ENCODE measurements at regions not wholly inside any gene's neighbourhood (a gene's known extent, or its start where the extent isn't known, plus 50 kb on each side); places are given as distances from the start of the nearest gene placed in this dataset.

DNA sequence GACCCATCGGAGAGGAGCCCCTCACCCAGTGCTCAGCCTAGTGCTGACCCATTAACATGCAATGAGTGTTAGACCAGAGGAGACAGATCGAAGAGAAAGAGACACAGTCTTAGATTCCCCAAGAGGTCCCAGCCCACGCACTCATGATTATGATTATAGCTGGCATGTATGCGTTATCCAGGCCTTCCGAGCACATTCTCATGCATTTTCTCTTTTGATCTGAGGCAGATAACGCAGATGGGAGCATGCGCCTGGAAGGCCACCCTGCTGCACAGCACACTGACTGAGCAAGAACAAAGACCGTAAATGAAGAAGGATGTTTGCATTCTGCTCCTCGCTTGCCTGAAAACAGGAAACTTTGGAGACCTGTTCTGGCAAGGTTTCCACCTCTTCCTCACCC is 232.7 kb downstream of the SOX9 start:
- DNase-seq (ENCODE audit: low spot score) = no peak
- peaks cover 11% of the 10 kb centered on the region for H3K4me1 Mint-ChIP-seq (ENCODE audit: unreplicated experiment)
- no peaks in the 10 kb centered on the region for H3K9me3 Mint-ChIP-seq (ENCODE audit: unreplicated experiment)
- H3K27me3 Mint-ChIP-seq (ENCODE audit: unreplicated experiment) = peaks cover 11% of the 10 kb centered on the region
- no peak overlapping the region for H3K4me3 Mint-ChIP-seq (ENCODE audit: unreplicated experiment)
- H3K36me3 Mint-ChIP-seq (ENCODE audit: low read depth, unreplicated experiment) = no peaks in the 10 kb centered on the region
- H3K27ac Mint-ChIP-seq (ENCODE audit: unreplicated experiment) = no peak overlapping the region
- no peak for TF ChIP-seq CTCF (IDR thresholded peaks at IDR 0.05; ENCODE audit: unreplicated experiment)

DNA sequence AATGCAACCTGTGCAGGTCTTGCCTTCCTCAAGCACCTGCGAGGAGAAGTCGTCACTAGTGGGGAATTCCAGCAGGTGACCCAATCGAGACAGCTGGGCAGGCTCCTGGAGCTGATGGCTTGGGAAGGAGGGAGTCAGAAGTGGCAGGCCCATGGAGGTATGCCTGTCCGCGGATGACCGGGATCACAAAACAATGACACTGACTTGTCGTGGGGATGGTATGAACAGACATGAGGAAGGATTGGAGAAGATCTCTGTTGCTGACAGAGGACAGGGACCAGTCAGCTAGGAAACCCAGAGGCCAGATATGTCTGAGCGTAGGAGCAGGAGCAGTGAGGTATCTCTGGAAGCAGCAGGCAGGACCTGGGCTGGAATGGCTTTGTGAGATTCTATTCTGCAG is 233.3 kb downstream of the SOX9 start:
- no peak for DNase-seq (ENCODE audit: low spot score)
- Mint-ChIP-seq H3K4me3 (ENCODE audit: unreplicated experiment) (no peak overlapping the region), H3K4me1 (ENCODE audit: unreplicated experiment) (peaks cover 11% of the 10 kb centered on the region), H3K27ac (ENCODE audit: unreplicated experiment) (no peak overlapping the region), H3K27me3 (ENCODE audit: unreplicated experiment) (peaks cover 11% of the 10 kb centered on the region), H3K9me3 (ENCODE audit: unreplicated experiment) (no peaks in the 10 kb centered on the region), H3K36me3 (ENCODE audit: low read depth, unreplicated experiment) (no peaks in the 10 kb centered on the region)
- TF ChIP-seq CTCF (IDR thresholded peaks at IDR 0.05; ENCODE audit: unreplicated experiment) = no peak

DNA sequence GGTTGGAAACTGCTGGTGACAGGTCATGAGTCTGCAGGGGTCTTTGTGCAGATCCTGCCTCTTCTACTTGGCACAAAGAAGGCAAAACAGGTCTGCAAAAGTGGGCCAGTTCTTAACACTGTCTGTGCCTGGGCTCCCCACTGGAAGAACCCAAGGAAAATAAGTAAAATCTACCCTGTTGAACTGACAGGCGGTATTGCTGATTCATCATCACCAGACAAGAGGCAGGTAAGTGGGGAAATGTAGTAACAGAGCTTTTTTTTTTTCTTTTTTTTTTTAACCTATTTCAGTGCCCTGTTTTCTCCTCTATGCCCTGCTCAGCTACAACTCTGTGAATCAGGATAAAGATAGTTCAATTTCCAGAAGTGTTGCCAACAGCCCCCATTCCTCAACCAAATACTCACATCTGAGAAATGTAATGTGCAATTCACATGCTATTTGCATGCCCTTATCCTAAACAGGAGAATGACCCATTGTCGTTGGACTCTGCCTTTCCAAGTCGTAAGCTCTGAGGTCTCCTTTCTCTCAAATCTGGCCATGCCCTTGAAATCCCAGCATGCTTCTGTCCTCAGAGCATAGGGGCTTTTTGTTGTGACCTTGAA is 237.0 kb downstream of the SOX9 start:
- no peak for DNase-seq (ENCODE audit: low spot score)
- TF ChIP-seq CTCF (IDR thresholded peaks at IDR 0.05; ENCODE audit: unreplicated experiment) = no peak
- peaks cover 11% of the 10 kb centered on the region for H3K4me1 Mint-ChIP-seq (ENCODE audit: unreplicated experiment)
- H3K27me3 Mint-ChIP-seq (ENCODE audit: unreplicated experiment) = peaks cover 19% of the 10 kb centered on the region
- no peak overlapping the region for H3K27ac Mint-ChIP-seq (ENCODE audit: unreplicated experiment)
- no peak overlapping the region for H3K4me3 Mint-ChIP-seq (ENCODE audit: unreplicated experiment)
- H3K9me3 Mint-ChIP-seq (ENCODE audit: unreplicated experiment) = no peaks in the 10 kb centered on the region
- no peaks in the 10 kb centered on the region for H3K36me3 Mint-ChIP-seq (ENCODE audit: low read depth, unreplicated experiment)

GRCh38 chr17:72358465-72358864 is 237.6 kb downstream of the SOX9 start:
- Mint-ChIP-seq H3K36me3 (ENCODE audit: low read depth, unreplicated experiment) (no peaks in the 10 kb centered on the region), H3K4me3 (ENCODE audit: unreplicated experiment) (no peak overlapping the region), H3K9me3 (ENCODE audit: unreplicated experiment) (no peaks in the 10 kb centered on the region), H3K4me1 (ENCODE audit: unreplicated experiment) (peaks cover 8% of the 10 kb centered on the region), H3K27ac (ENCODE audit: unreplicated experiment) (no peak overlapping the region), H3K27me3 (ENCODE audit: unreplicated experiment) (peaks cover 17% of the 10 kb centered on the region)
- no peak for TF ChIP-seq CTCF (IDR thresholded peaks at IDR 0.05; ENCODE audit: unreplicated experiment)
- DNase-seq (ENCODE audit: low spot score) = no peak

DNA sequence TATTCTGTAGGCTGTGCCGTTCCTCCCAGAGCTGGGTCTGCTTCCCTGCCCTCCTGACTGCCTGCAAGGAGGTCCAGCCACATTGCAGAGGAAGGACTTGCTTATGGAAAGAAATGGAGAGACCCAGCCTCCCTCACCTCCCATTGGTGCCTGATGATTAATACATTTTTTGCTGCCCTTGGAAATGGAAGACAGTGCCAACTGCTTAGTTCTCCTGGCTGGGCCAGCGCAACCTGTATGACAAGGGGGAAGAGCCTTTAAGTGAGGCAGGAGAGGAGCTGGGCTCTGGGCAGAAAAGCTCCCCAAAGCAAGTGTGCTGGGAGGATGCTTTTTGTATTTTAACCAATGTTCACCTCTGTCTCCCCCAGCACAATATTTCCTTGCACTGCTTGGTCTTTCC is 238.5 kb downstream of the SOX9 start:
- H3K27ac Mint-ChIP-seq (ENCODE audit: unreplicated experiment) = no peak overlapping the region
- H3K36me3 Mint-ChIP-seq (ENCODE audit: low read depth, unreplicated experiment) = no peaks in the 10 kb centered on the region
- H3K9me3 Mint-ChIP-seq (ENCODE audit: unreplicated experiment) = no peaks in the 10 kb centered on the region
- H3K27me3 Mint-ChIP-seq (ENCODE audit: unreplicated experiment) = peaks cover 12% of the 10 kb centered on the region
- no peak for TF ChIP-seq CTCF (IDR thresholded peaks at IDR 0.05; ENCODE audit: unreplicated experiment)
- DNase-seq (ENCODE audit: low spot score) = no peak
- H3K4me1 Mint-ChIP-seq (ENCODE audit: unreplicated experiment) = no peaks in the 10 kb centered on the region
- no peak overlapping the region for H3K4me3 Mint-ChIP-seq (ENCODE audit: unreplicated experiment)
